Panc1 (cell line): ENCODE measurements at regions not wholly inside any gene's neighbourhood (a gene's known extent, or its start where the extent isn't known, plus 50 kb on each side); places are given as distances from the start of the nearest gene placed in this dataset.

Source experiments
- ATAC-seq: fragments of 200-7000 bp; cut with Tn5 transposase; 2 replicates; pipeline ENCODE4 v1.9.1; 2020; ENCODE audit warnings: mild to moderate bottlenecking, moderate library complexity
- BruUV-seq: library from RNA; stranded (reverse); fragments of 400-500 nt; replicated peaks from 2 replicates; lab custom pipeline; 2021; lab: Mats Ljungman, UMichigan
- CTCF ChIA-PET: fragments of 300-600 bp; sonication (Branson Sonifier 250); formaldehyde crosslinking; loops from one replicate; lab custom pipeline; 2022; ENCODE audit warnings: antibody characterized with exemption; lab: Charles Lee
- POLR2A ChIA-PET: fragments of 300-600 bp; sonication (Branson Sonifier 250); formaldehyde crosslinking; loops from one replicate; lab custom pipeline; 2022; ENCODE audit warnings: antibody characterized with exemption; lab: Charles Lee
- DNase-seq: peaks from one replicate; pipeline ENCODE4 v3.0.0-alpha.2; 2010; ENCODE audit warnings: low read depth, low spot score
- H3K27ac ChIP-seq: 2 replicates; pipeline ENCODE4 v1.5.1; 2011; ENCODE audit warnings: mild to moderate bottlenecking, low read length, inconsistent platforms
- H3K27me3 ChIP-seq: fragments of 200-500 bp; sonication (Bioruptor generic); 2 replicates; pipeline ENCODE4 v1.6.0; 2014; ENCODE audit warnings: low read length, inconsistent platforms; ENCODE audit not compliant: control insufficient read depth, insufficient read depth
- H3K36me3 ChIP-seq: fragments of 200-500 bp; sonication (Bioruptor generic); 2 replicates; pipeline ENCODE4 v1.5.1; 2014; ENCODE audit warnings: inconsistent platforms, mild to moderate bottlenecking, low read length, moderate library complexity; ENCODE audit not compliant: control insufficient read depth, insufficient read depth
- H3K4me1 ChIP-seq: 2 replicates; pipeline ENCODE4 v1.5.1; 2011; ENCODE audit warnings: inconsistent platforms, mild to moderate bottlenecking, low read length, moderate library complexity; ENCODE audit not compliant: control insufficient read depth, insufficient read depth
- H3K4me3 ChIP-seq, 2 experiments: 2 replicates each; pipeline ENCODE4 v1.5.1; 2011 to 2012; ENCODE audit warnings: low read depth in 2 of 2, low read length in 2 of 2, mild to moderate bottlenecking in 2 of 2, inconsistent platforms in 1 of 2, moderate library complexity in 1 of 2
- H3K9me3 ChIP-seq: fragments of 200-500 bp; sonication (Bioruptor generic); 2 replicates; pipeline ENCODE4 v1.5.1; 2014; ENCODE audit warnings: low read depth, mild to moderate bottlenecking, inconsistent platforms, low read length, moderate library complexity; ENCODE audit not compliant: control insufficient read depth, insufficient read depth
- POLR2AphosphoS5 ChIP-seq: IDR thresholded peaks from 2 replicates; pipeline ENCODE4 v1.6.1; 2012; ENCODE audit warnings: mild to moderate bottlenecking, low read depth, low read length, moderate library complexity
- SIN3A ChIP-seq: IDR thresholded peaks from 2 replicates; pipeline ENCODE4 v1.6.1; 2012; ENCODE audit warnings: low read depth, mild to moderate bottlenecking, low read length, moderate library complexity, borderline replicate concordance; ENCODE audit not compliant: insufficient read depth
- TCF7L2 ChIP-seq: IDR thresholded peaks from 2 replicates; pipeline ENCODE4 v1.6.1; 2011; ENCODE audit warnings: mild to moderate bottlenecking, low read depth, low read length, inconsistent platforms
- in situ Hi-C: cut with HindIII; loops from 2 replicates; pipeline ENCODE4 v1.10.0; 2016; ENCODE audit warnings: low sequenced_read_pairs, low pct_unique_long_range_greater_than_20kb
- intact Hi-C: fragments of 100-400 bp; cut with micrococcal nuclease; formaldehyde crosslinking; loops from one replicate; pipeline ENCODE4 v1.10.0; 2022; ENCODE audit not compliant: unreplicated experiment
- TF ChIP-seq, protein P1 (sequence below), 2 experiments: IDR thresholded peaks; 2 replicates each; pipeline ENCODE4 v1.6.1; 2011 to 2012; ENCODE audit warnings: low read depth in 2 of 2, control low read depth in 1 of 2, low read length in 1 of 2, mild to moderate bottlenecking in 1 of 2, moderate library complexity in 1 of 2; ENCODE audit not compliant: insufficient read depth in 1 of 2
- TF ChIP-seq, protein P2 (sequence below): fragments of 450-650 bp; IDR thresholded peaks from 2 replicates; pipeline ENCODE4 v1.5.1; 2017; ENCODE audit warnings: mild to moderate bottlenecking

DNA sequence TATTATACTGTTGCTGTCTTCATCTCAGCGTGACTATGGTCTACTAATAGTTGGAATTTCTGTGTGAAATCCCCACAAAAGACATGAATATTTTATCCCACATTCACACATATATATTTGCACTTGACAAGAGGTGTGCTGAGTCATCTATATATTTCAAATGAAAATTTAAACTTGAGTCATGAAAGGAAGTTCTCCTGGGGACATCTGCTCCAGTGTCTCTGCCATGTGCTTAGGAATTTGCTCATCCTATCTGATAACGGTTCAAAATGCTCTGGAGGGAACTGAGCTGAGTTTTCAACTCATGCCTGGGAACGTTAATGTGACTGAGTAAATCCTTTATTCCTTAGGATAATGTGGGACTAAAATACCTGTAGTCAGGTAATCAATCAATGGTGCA lies 326.2 kb upstream of the MEX3C start:
- TF ChIP-seq, protein P1, sequence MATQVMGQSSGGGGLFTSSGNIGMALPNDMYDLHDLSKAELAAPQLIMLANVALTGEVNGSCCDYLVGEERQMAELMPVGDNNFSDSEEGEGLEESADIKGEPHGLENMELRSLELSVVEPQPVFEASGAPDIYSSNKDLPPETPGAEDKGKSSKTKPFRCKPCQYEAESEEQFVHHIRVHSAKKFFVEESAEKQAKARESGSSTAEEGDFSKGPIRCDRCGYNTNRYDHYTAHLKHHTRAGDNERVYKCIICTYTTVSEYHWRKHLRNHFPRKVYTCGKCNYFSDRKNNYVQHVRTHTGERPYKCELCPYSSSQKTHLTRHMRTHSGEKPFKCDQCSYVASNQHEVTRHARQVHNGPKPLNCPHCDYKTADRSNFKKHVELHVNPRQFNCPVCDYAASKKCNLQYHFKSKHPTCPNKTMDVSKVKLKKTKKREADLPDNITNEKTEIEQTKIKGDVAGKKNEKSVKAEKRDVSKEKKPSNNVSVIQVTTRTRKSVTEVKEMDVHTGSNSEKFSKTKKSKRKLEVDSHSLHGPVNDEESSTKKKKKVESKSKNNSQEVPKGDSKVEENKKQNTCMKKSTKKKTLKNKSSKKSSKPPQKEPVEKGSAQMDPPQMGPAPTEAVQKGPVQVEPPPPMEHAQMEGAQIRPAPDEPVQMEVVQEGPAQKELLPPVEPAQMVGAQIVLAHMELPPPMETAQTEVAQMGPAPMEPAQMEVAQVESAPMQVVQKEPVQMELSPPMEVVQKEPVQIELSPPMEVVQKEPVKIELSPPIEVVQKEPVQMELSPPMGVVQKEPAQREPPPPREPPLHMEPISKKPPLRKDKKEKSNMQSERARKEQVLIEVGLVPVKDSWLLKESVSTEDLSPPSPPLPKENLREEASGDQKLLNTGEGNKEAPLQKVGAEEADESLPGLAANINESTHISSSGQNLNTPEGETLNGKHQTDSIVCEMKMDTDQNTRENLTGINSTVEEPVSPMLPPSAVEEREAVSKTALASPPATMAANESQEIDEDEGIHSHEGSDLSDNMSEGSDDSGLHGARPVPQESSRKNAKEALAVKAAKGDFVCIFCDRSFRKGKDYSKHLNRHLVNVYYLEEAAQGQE (IDR thresholded peaks at IDR 0.05; ENCODE audit: insufficient read depth in 1 of 2, low read depth in 2 of 2, low read length in 1 of 2): no peak
- no peak for TF ChIP-seq TCF7L2
- ChIA-PET POLR2A (no interaction called here), CTCF (no interaction called here)
- no TSS peak for BruUV-seq
- no peaks in the 10 kb centered on the region for H3K36me3 ChIP-seq
- H3K4me3 ChIP-seq: no peak overlapping the region
- no peak for ATAC-seq
- intact Hi-C loops (no loop called here), in situ Hi-C loops (no loop called here)
- no peak for DNase-seq
- H3K27ac ChIP-seq: no peak overlapping the region
- H3K4me1 ChIP-seq: no peaks in the 10 kb centered on the region
- no peaks in the 10 kb centered on the region for H3K9me3 ChIP-seq
- no peaks in the 10 kb centered on the region for H3K27me3 ChIP-seq

DNA sequence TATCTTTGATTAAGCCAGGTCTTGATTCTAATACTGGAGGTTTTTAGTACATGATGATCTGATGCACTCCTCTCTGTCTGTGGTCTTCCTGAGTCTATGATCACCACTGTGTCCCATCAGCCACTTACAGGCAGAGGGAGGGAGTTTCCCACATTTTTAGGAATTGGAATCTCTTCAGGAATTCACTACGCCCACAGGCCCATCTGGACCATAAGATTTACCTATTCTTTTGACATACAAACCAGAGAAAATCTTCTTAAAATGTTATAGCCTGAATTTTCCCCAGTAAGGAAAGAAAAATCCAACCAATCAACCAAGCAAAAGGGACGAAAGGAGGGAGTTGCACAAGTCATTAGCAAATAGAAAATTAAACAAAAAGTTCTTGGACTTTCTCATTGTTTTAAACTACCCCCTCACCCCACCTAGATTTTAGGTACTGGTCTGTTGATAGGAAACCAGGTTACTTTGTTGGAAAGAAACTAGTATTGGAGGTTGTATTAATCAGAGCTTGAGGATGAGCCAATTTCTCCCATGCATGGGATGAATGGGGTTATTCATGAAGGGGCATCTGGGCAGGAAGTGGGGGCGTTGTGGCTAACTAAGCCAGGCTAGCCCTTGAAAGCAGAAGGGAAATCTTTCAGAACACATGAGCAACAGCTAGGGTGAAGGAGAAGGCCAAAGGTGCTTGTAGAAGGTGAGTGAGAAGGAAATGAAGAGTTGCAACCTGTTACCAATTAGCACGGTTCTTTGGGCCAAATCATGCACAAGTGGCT lies 328.2 kb upstream of the MEX3C start:
- no peak overlapping the region for H3K27ac ChIP-seq

More for the DNA sequence above, 328.2 kb upstream of the MEX3C start:
- Histone ChIP-seq H3K27me3 (no peaks in the 10 kb centered on the region), H3K4me1 (no peaks in the 10 kb centered on the region), H3K9me3 (no peaks in the 10 kb centered on the region), H3K36me3 (no peaks in the 10 kb centered on the region), H3K4me3 (no peak overlapping the region)
- BruUV-seq: no TSS peak
- ChIA-PET POLR2A (no interaction called here), CTCF (no interaction called here)
- DNase-seq (no peak), ATAC-seq (no peak)
- in situ Hi-C loops: no loop called here
- intact Hi-C loops: no loop called here
- TF ChIP-seq SIN3A (no peak), TCF7L2 (no peak), POLR2AphosphoS5 (no peak)
- TF ChIP-seq, protein P2, sequence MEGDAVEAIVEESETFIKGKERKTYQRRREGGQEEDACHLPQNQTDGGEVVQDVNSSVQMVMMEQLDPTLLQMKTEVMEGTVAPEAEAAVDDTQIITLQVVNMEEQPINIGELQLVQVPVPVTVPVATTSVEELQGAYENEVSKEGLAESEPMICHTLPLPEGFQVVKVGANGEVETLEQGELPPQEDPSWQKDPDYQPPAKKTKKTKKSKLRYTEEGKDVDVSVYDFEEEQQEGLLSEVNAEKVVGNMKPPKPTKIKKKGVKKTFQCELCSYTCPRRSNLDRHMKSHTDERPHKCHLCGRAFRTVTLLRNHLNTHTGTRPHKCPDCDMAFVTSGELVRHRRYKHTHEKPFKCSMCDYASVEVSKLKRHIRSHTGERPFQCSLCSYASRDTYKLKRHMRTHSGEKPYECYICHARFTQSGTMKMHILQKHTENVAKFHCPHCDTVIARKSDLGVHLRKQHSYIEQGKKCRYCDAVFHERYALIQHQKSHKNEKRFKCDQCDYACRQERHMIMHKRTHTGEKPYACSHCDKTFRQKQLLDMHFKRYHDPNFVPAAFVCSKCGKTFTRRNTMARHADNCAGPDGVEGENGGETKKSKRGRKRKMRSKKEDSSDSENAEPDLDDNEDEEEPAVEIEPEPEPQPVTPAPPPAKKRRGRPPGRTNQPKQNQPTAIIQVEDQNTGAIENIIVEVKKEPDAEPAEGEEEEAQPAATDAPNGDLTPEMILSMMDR: no peak
- TF ChIP-seq, protein P1 (IDR thresholded peaks at IDR 0.05; ENCODE audit: insufficient read depth in 1 of 2, low read depth in 2 of 2, low read length in 1 of 2): no peak
